ENCODE measurements at regions not wholly inside any gene's neighbourhood (a gene's known extent, or its start where the extent isn't known, plus 50 kb on each side); places are given as distances from the start of the nearest gene placed in this dataset.
"Not testable (repeated sequence)": the region's sequence is repeated elsewhere in the genome, so short reads cannot be mapped to it uniquely, and the experiment has no call there.

GRCh38 chr4:58368221-58368620 is 1258.0 kb upstream of the IGFBP7 start:
- no peak for DNase-seq (ENCODE audit: low spot score)

- DNase-seq (ENCODE audit: low spot score), result no peak
These were observed 1250.4 kb upstream of the IGFBP7 start for GRCh38 chr4:58360354-58361133.

- DNase-seq (ENCODE audit: low spot score), result no peak
These were observed 1249.4 kb upstream of the IGFBP7 start for GRCh38 chr4:58359590-58359989.

- DNase-seq (ENCODE audit: low spot score), result no peak
These were observed 1247.8 kb upstream of the IGFBP7 start for GRCh38 chr4:58357947-58358346.

GRCh38 chr4:58325070-58325469 is 1214.9 kb upstream of the IGFBP7 start:
- no peak for DNase-seq (ENCODE audit: low spot score)

GRCh38 chr4:58313444-58313843 is 1203.3 kb upstream of the IGFBP7 start:
- no peak for DNase-seq (ENCODE audit: low spot score)

- no peak for DNase-seq (ENCODE audit: low spot score)
These were observed 1193.3 kb upstream of the IGFBP7 start for GRCh38 chr4:58303456-58303855.

- no peak for DNase-seq (ENCODE audit: low spot score)
These were observed 1191.3 kb upstream of the IGFBP7 start for GRCh38 chr4:58301376-58301999.

- no peak for DNase-seq (ENCODE audit: low spot score)
These were observed 1176.2 kb upstream of the IGFBP7 start for GRCh38 chr4:58286335-58286734.

- DNase-seq (ENCODE audit: low spot score), result not testable (repeated sequence)
These were observed 1170.7 kb upstream of the IGFBP7 start for GRCh38 chr4:58280928-58281327.

- no peak for DNase-seq (ENCODE audit: low spot score)
These were observed 1165.7 kb upstream of the IGFBP7 start for GRCh38 chr4:58275856-58276255.

- no peak for DNase-seq (ENCODE audit: low spot score)
These were observed 1164.4 kb upstream of the IGFBP7 start for GRCh38 chr4:58274553-58274952.

- DNase-seq (ENCODE audit: low spot score), result no peak
These were observed 1162.1 kb upstream of the IGFBP7 start for GRCh38 chr4:58272311-58272710.

- DNase-seq (ENCODE audit: low spot score), result no peak
These were observed 1155.5 kb upstream of the IGFBP7 start for GRCh38 chr4:58265734-58266133.

GRCh38 chr4:58261526-58261925 is 1151.3 kb upstream of the IGFBP7 start:
- DNase-seq (ENCODE audit: low spot score), result no peak

GRCh38 chr4:58254291-58254690 is 1144.1 kb upstream of the IGFBP7 start:
- no peak for DNase-seq (ENCODE audit: low spot score)

GRCh38 chr4:58252656-58253055 is 1142.5 kb upstream of the IGFBP7 start:
- DNase-seq (ENCODE audit: low spot score), result no peak

- no peak for DNase-seq (ENCODE audit: low spot score)
These were observed 1137.6 kb upstream of the IGFBP7 start for GRCh38 chr4:58247792-58248191.

- no peak for DNase-seq (ENCODE audit: low spot score)
These were observed 1115.3 kb upstream of the IGFBP7 start for GRCh38 chr4:58225460-58225859.

- no peak for DNase-seq (ENCODE audit: low spot score)
These were observed 1109.0 kb upstream of the IGFBP7 start for GRCh38 chr4:58219179-58219578.

- DNase-seq (ENCODE audit: low spot score), result no peak
These were observed 1106.3 kb upstream of the IGFBP7 start for GRCh38 chr4:58216461-58216860.

GRCh38 chr4:58214376-58214775 is 1104.2 kb upstream of the IGFBP7 start:
- no peak for DNase-seq (ENCODE audit: low spot score)

- no peak for DNase-seq (ENCODE audit: low spot score)
These were observed 1099.4 kb upstream of the IGFBP7 start for GRCh38 chr4:58209551-58209950.

- no peak for DNase-seq (ENCODE audit: low spot score)
These were observed 1098.8 kb upstream of the IGFBP7 start for GRCh38 chr4:58209001-58209400.
